LoVo (cell line): ENCODE measurements at regions not wholly inside any gene's neighbourhood (a gene's known extent, or its start where the extent isn't known, plus 50 kb on each side); places are given as distances from the start of the nearest gene placed in this dataset.

Experiments used
- DNase-seq: peaks from one replicate; pipeline ENCODE4 v3.0.0-alpha.2; 2016; ENCODE audit warnings: low spot score

- no peak for DNase-seq
Observed at GRCh38 chr10:52440612-52441285, 126.7 kb downstream of the DKK1 start.

- peak; percentile 33 for DNase-seq
Observed at GRCh38 chr10:52442576-52442975, 128.5 kb downstream of the DKK1 start.

- DNase-seq: peak; percentile 87
Observed at GRCh38 chr10:52443419-52444388, 129.6 kb downstream of the DKK1 start.

GRCh38 chr10:52446391-52446790 lies 132.3 kb downstream of the DKK1 start:
- DNase-seq: no peak

- DNase-seq: no peak
Observed at GRCh38 chr10:52447931-52448353, 133.9 kb downstream of the DKK1 start.

- DNase-seq: no peak
Observed at GRCh38 chr10:52450762-52451291, 136.7 kb downstream of the DKK1 start.

- DNase-seq: peak; percentile 44
Observed at GRCh38 chr10:52451817-52452216, 137.7 kb downstream of the DKK1 start.

- DNase-seq: peak; percentile 16
Observed at GRCh38 chr10:52452600-52453493, 138.8 kb downstream of the DKK1 start.

GRCh38 chr10:52453501-52453900 lies 139.4 kb downstream of the DKK1 start:
- DNase-seq: no peak

GRCh38 chr10:52454491-52454890 lies 140.4 kb downstream of the DKK1 start:
- no peak for DNase-seq

- peak; percentile 56 for DNase-seq
Observed at GRCh38 chr10:52455098-52455497, 141.0 kb downstream of the DKK1 start.

- no peak for DNase-seq
Observed at GRCh38 chr10:52459097-52459496, 145.0 kb downstream of the DKK1 start.

GRCh38 chr10:52463826-52464225 lies 149.7 kb downstream of the DKK1 start:
- DNase-seq: no peak

GRCh38 chr10:52464368-52465124 lies 150.5 kb downstream of the DKK1 start:
- DNase-seq: no peak

GRCh38 chr10:52465202-52465601 lies 151.1 kb downstream of the DKK1 start:
- DNase-seq: no peak

- no peak for DNase-seq
Observed at GRCh38 chr10:52466464-52466863, 152.4 kb downstream of the DKK1 start.

- DNase-seq: no peak
Observed at GRCh38 chr10:52469970-52470705, 156.1 kb downstream of the DKK1 start.

- DNase-seq: no peak
Observed at GRCh38 chr10:52472406-52473146, 158.5 kb downstream of the DKK1 start.

GRCh38 chr10:52474265-52474664 lies 160.2 kb downstream of the DKK1 start:
- DNase-seq: no peak

GRCh38 chr10:52477305-52477704 lies 163.2 kb downstream of the DKK1 start:
- no peak for DNase-seq
